K562 (cell line): ENCODE measurements at regions not wholly inside any gene's neighbourhood (a gene's known extent, or its start where the extent isn't known, plus 50 kb on each side); places are given as distances from the start of the nearest gene placed in this dataset.

ENCODE experiments used
- ATAC-seq: fragments of 200-7000 bp; cut with Tn5 transposase; 3 replicates; pipeline ENCODE4 v1.9.1; 2020; ENCODE audit warnings: moderate library complexity
- BruUV-seq: library from RNA; stranded (reverse); fragments of 400-500 nt; replicated peaks from 2 replicates; lab custom pipeline; 2021; lab: Mats Ljungman, UMichigan
- CTCF ChIA-PET: fragments of 300-600 bp; formaldehyde crosslinking; extraction: SDS; loops from one replicate; lab custom pipeline; 2021; ENCODE audit warnings: low intra/inter-chr PET ratio; lab: Yijun Ruan, JAX
- POLR2A ChIA-PET: fragments of 300-600, 350-650 bp; sonication (Branson Sonifier 250); formaldehyde crosslinking; extraction: SDS; loops from one replicate; lab custom pipeline; 2021; ENCODE audit warnings: antibody characterized with exemption, inconsistent platforms; lab: Yijun Ruan, JAX
- DNase-seq, 4 experiments: peaks; one replicate each; pipeline versions ENCODE4 v3.0.0 to v3.0.0-alpha.2; 2011 to 2018; ENCODE audit warnings: low spot score in 3 of 4, mixed read lengths in 3 of 4; ENCODE audit errors: extremely low read depth in 1 of 4
- FAIRE-seq: peaks from 2 replicates; lab custom pipeline; 2011; peaks lifted over from hg19 to GRCh38; lab: Jason Lieb, UNC
- H2AFZ ChIP-seq: 2 replicates; pipeline ENCODE4 v1.6.0; 2011; ENCODE audit warnings: low read depth, low read length, control low read depth, inconsistent platforms
- H3K27ac ChIP-seq: fragments of 200-600 bp; 3 replicates; pipeline ENCODE4 v1.8.0; 2011; ENCODE audit warnings: low read depth, mild to moderate bottlenecking, control low read depth, inconsistent platforms, low read length, moderate library complexity, mixed read lengths; ENCODE audit errors: extremely low read depth
- H3K27me3 ChIP-seq, 2 experiments: fragments of 300-600 bp in 1 of 2; 2 replicates in 1 of 2; 3 replicates in 1 of 2; pipeline versions ENCODE4 v1.6.0 to v1.8.0; 2011; ENCODE audit warnings: inconsistent platforms in 2 of 2, low read length in 2 of 2, mild to moderate bottlenecking in 1 of 2, mixed read lengths in 1 of 2, moderate library complexity in 1 of 2; ENCODE audit not compliant: control insufficient read depth in 2 of 2, insufficient read depth in 2 of 2
- H3K36me3 ChIP-seq: fragments of 300-600 bp; 3 replicates; pipeline ENCODE4 v1.8.0; 2011; ENCODE audit warnings: mild to moderate bottlenecking, low read length, inconsistent platforms; ENCODE audit not compliant: control insufficient read depth, insufficient read depth
- H3K4me1 ChIP-seq, 2 experiments: fragments of 200-600 bp in 1 of 2; replicated peaks in 1 of 2; 2 replicates in 1 of 2; 3 replicates in 1 of 2; pipeline versions ENCODE4 v1.5.1 to v1.8.0; 2011; ENCODE audit warnings: inconsistent platforms in 2 of 2, low read length in 2 of 2, mild to moderate bottlenecking in 1 of 2, mixed read lengths in 1 of 2, moderate library complexity in 1 of 2; ENCODE audit not compliant: control insufficient read depth in 2 of 2, insufficient read depth in 2 of 2
- H3K4me2 ChIP-seq: 2 replicates; pipeline ENCODE4 v1.6.1; 2011; ENCODE audit warnings: low read length, control low read depth, inconsistent platforms, mixed read lengths; ENCODE audit not compliant: insufficient read depth
- H3K4me3 ChIP-seq: fragments of 200-600 bp; sonication (generic), shearing (Covaris generic); 2 replicates; pipeline ENCODE4 v1.5.1; 2016; ENCODE audit warnings: control low read depth, inconsistent platforms
- H3K79me2 ChIP-seq: fragments of 200-600 bp; 3 replicates; pipeline ENCODE4 v1.8.0; 2011; ENCODE audit warnings: low read length, inconsistent platforms; ENCODE audit not compliant: control insufficient read depth, insufficient read depth
- H3K9ac ChIP-seq, 2 experiments: 2 replicates each; pipeline versions ENCODE4 v1.6.0 to v1.6.1; 2011; ENCODE audit warnings: low read depth in 2 of 2, low read length in 2 of 2, control low read depth in 1 of 2, inconsistent platforms in 1 of 2, mild to moderate bottlenecking in 1 of 2, mixed read lengths in 1 of 2; ENCODE audit not compliant: insufficient read depth in 1 of 2
- H3K9me1 ChIP-seq: one replicate; pipeline ENCODE4 v1.6.0; 2011; ENCODE audit warnings: inconsistent platforms, mild to moderate bottlenecking, low read length, moderate library complexity; ENCODE audit not compliant: control insufficient read depth, insufficient read depth
- H3K9me3 ChIP-seq: replicated peaks from 2 replicates; pipeline ENCODE4 v1.5.1; 2011; ENCODE audit warnings: low read depth, low read length, inconsistent platforms; ENCODE audit not compliant: control insufficient read depth, insufficient read depth
- H4K20me1 ChIP-seq: replicated peaks from 2 replicates; pipeline ENCODE4 v1.6.1; 2011; ENCODE audit warnings: low read length, inconsistent platforms, mixed read lengths; ENCODE audit not compliant: control insufficient read depth, insufficient read depth
- ATF3 ChIP-seq, 2 experiments: fragments of 450-650 bp in 1 of 2; sonication (generic) in 1 of 2; formaldehyde crosslinking in 1 of 2; IDR thresholded peaks in 1 of 2; conservative IDR thresholded peaks in 1 of 2; 2 replicates each; pipeline versions ENCODE4 v1.6.1 to v1.8.1; 2016 to 2023; ENCODE audit warnings: mild to moderate bottlenecking in 2 of 2, moderate library complexity in 2 of 2, inconsistent platforms in 1 of 2, missing genetic modification reagents in 1 of 2
- RCOR1 ChIP-seq, 2 experiments: IDR thresholded peaks; 2 replicates each; pipeline ENCODE4 v1.6.1; 2012; ENCODE audit warnings: low read depth in 2 of 2, low read length in 2 of 2, borderline replicate concordance in 1 of 2, improper control_type of control experiment in 1 of 2
- ZBTB2 ChIP-seq: fragments of 450-650 bp; IDR thresholded peaks from 2 replicates; pipeline ENCODE4 v1.6.1; 2016; ENCODE audit warnings: antibody characterized with exemption
- WGBS: fragments of 100-300 bp; shearing (Covaris generic); methylation state at CpG from one replicate; pipeline ENCODE4 v1.1.6; 2016; ENCODE audit warnings: low coverage, mixed read lengths; ENCODE audit not compliant: insufficient coverage; ENCODE audit errors: missing lambda C conversion rate; 5-methylcytosine and 5-hydroxymethylcytosine counted together
- in situ Hi-C: fragments of 300-500 bp; cut with MboI; formaldehyde crosslinking; loops from 4 replicates; pipeline ENCODE4 v1.15.0; 2018; ENCODE audit warnings: inconsistent platforms, mixed read lengths
- intact Hi-C: fragments of 100-400 bp; cut with micrococcal nuclease; formaldehyde crosslinking; loops from 2 replicates; pipeline ENCODE4 v1.14.2; 2022
- TF ChIP-seq, protein P1 (sequence below): fragments of 450-650 bp; IDR thresholded peaks from 2 replicates; pipeline ENCODE4 v1.6.1; 2017; ENCODE audit warnings: mild to moderate bottlenecking, moderate library complexity

DNA sequence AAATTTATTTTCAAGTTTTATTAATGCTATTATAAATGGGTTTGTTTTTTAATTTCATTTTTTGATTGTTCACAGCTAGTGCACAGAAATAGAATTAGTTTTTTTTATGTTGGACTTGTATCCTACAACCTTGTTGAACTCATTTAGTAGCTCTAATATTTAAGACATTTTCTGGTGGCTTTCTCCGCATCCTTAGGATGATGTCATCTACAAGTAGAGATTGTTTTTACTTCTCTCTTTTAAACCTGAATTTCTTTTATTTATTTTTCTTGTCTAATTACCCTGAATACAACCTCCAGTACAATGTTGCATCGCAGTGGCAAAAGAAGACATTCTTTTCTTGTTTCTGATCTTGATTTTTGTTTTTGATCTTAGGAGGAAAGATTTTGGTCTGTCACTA is 142.6 kb upstream of the PRDM1 start:
- no peaks in the 10 kb centered on the region for H3K4me1 ChIP-seq
- no peak for ATAC-seq

More for the DNA sequence above, 142.6 kb upstream of the PRDM1 start:
- CTCF ChIA-PET, result interaction anchor here (0.6 kb wide), 1 partner anchor 13 kb away, joined by 3 read pairs; no protein-coding TSS in a partner anchor
- no peaks in the 10 kb centered on the region for H3K79me2 ChIP-seq
- intact Hi-C loops, result no loop called here
- TF ChIP-seq ZBTB2 (no peak), ATF3 (IDR thresholded peaks at IDR 0.05) (peak; percentile 32; the same call in 1 of the 2 replicates), ATF3 (CRISPR knock-in tag; conservative IDR thresholded peaks at IDR 0.05) (no peak), RCOR1 (IDR thresholded peaks at IDR 0.05; ENCODE audit: borderline replicate concordance in 1 of 2, low read depth in 2 of 2, low read length in 2 of 2) (no peak)
- TF ChIP-seq, protein P1, sequence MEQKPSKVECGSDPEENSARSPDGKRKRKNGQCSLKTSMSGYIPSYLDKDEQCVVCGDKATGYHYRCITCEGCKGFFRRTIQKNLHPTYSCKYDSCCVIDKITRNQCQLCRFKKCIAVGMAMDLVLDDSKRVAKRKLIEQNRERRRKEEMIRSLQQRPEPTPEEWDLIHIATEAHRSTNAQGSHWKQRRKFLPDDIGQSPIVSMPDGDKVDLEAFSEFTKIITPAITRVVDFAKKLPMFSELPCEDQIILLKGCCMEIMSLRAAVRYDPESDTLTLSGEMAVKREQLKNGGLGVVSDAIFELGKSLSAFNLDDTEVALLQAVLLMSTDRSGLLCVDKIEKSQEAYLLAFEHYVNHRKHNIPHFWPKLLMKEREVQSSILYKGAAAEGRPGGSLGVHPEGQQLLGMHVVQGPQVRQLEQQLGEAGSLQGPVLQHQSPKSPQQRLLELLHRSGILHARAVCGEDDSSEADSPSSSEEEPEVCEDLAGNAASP, result no peak
- TF ChIP-seq, all 486 proteins: peak for 1
- POLR2A ChIA-PET, result interaction anchor here (1.2 to 2.1 kb wide), 2 partner anchors 10 to 14 kb away, joined by 3 to 7 read pairs; no protein-coding TSS in a partner anchor
- DNase-seq (no peak), FAIRE-seq (peak; percentile 26)
- Histone ChIP-seq H3K9ac (no peak overlapping the region), H3K27me3 (peaks cover 0 to 5% of the 10 kb centered on the region in 2 experiments; a peak in 2 of 5 replicates), H3K4me2 (no peak overlapping the region), H3K9me1 (no peaks in the 10 kb centered on the region), H3K36me3 (no peaks in the 10 kb centered on the region), H3K4me3 (no peak overlapping the region), H4K20me1 (no peaks in the 10 kb centered on the region), H2AFZ (no peak overlapping the region), H3K27ac (no peak overlapping the region), H3K9me3 (no peaks in the 10 kb centered on the region)
- no TSS peak for BruUV-seq
- in situ Hi-C loops, result no loop called here
- WGBS, result 30% methylated on average over 2 of the region's 2 CpGs
